Fibroblast of lung (primary cell): ENCODE measurements at regions not wholly inside any gene's neighbourhood (a gene's known extent, or its start where the extent isn't known, plus 50 kb on each side); places are given as distances from the start of the nearest gene placed in this dataset.

Experiments
- DNase-seq, 2 donors: peaks; one replicate each; pipeline versions ENCODE4 v3.0.0 to v3.0.0-alpha.2; 2010; ENCODE audit warnings: low read depth in 2 of 2
- H2AFZ ChIP-seq: 2 replicates; pipeline ENCODE4 v1.5.1; 2012; ENCODE audit warnings: low read length, control low read depth, inconsistent platforms
- H3K27ac ChIP-seq: 2 replicates; pipeline ENCODE4 v1.5.1; 2011; ENCODE audit warnings: low read length, control low read depth; ENCODE audit not compliant: insufficient read depth
- H3K27me3 ChIP-seq: 2 replicates; pipeline ENCODE4 v1.5.1; 2011; ENCODE audit warnings: mild to moderate bottlenecking, low read length; ENCODE audit not compliant: control insufficient read depth, insufficient read depth
- H3K36me3 ChIP-seq: 2 replicates; pipeline ENCODE4 v1.5.1; 2011; ENCODE audit warnings: low read length; ENCODE audit not compliant: control insufficient read depth, insufficient read depth
- H3K4me1 ChIP-seq: 2 replicates; pipeline ENCODE4 v1.5.1; 2011; ENCODE audit warnings: low read length; ENCODE audit not compliant: control insufficient read depth, insufficient read depth; ENCODE audit errors: extremely low read depth
- H3K4me2 ChIP-seq: 2 replicates; pipeline ENCODE4 v1.5.1; 2011; ENCODE audit warnings: low read length, control low read depth; ENCODE audit not compliant: insufficient read depth; ENCODE audit errors: extremely low read depth
- H3K4me3 ChIP-seq, 4 experiments: fragments of 200-600 bp in 1 of 4; sonication (generic) in 1 of 4; replicated peaks in 1 of 4; 2 replicates each; pipeline ENCODE4 v1.5.1; 2011 to 2016; ENCODE audit warnings: low read length in 4 of 4, low read depth in 3 of 4, mild to moderate bottlenecking in 3 of 4, control low read depth in 2 of 4, inconsistent platforms in 1 of 4, mixed read lengths in 1 of 4; ENCODE audit not compliant: insufficient read depth in 1 of 4; ENCODE audit errors: control extremely low read depth in 1 of 4
- H3K79me2 ChIP-seq: 2 replicates; pipeline ENCODE4 v1.5.1; 2012; ENCODE audit warnings: mild to moderate bottlenecking, low read length, inconsistent platforms; ENCODE audit not compliant: control insufficient read depth, insufficient read depth
- H3K9ac ChIP-seq: 2 replicates; pipeline ENCODE4 v1.5.1; 2011; ENCODE audit warnings: mild to moderate bottlenecking, low read length, control low read depth; ENCODE audit not compliant: insufficient read depth
- H3K9me3 ChIP-seq: 2 replicates; pipeline ENCODE4 v1.5.1; 2012; ENCODE audit warnings: low read depth, low read length; ENCODE audit not compliant: control insufficient read depth, insufficient read depth
- H4K20me1 ChIP-seq: 2 replicates; pipeline ENCODE4 v1.5.1; 2011; ENCODE audit warnings: low read length; ENCODE audit not compliant: control insufficient read depth, insufficient read depth; ENCODE audit errors: extremely low read depth
- EZH2 ChIP-seq: IDR thresholded peaks from 2 replicates; pipeline ENCODE4 v1.5.1; 2012; ENCODE audit warnings: low read length, control low read depth, mild to moderate bottlenecking; ENCODE audit errors: missing control alignments
- TF ChIP-seq, protein P1 (sequence below), 2 donors: IDR thresholded peaks in 1 of 2; conservative IDR thresholded peaks in 1 of 2; 1 replicate in 1 of 2; 2 replicates in 1 of 2; pipeline ENCODE4 v1.5.1; 2011 to 2012; ENCODE audit warnings: low read length in 2 of 2, control low read depth in 1 of 2, inconsistent platforms in 1 of 2, low read depth in 1 of 2, mild to moderate bottlenecking in 1 of 2

DNA sequence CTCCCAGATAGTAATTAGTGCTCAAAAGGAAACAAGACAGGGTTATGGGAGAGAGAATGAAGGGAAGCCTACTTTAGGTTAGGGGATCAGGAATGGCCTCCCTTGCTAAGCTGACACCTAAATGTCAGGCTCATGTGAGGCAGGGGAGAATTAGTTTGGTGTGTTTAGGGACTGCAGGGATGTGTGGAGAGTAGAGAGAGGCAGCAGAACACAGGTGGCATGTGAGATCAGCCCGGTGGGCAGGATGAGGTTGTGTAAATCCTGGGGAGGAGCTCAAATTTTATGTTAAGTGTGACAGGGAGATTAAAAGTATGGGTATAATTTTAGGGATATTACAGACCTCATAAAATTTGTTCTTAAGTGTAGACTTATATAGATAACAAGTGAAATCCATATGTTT, 56.2 kb upstream of the ZNF438 start:
- DNase-seq: no peak
- TF ChIP-seq, protein P1, sequence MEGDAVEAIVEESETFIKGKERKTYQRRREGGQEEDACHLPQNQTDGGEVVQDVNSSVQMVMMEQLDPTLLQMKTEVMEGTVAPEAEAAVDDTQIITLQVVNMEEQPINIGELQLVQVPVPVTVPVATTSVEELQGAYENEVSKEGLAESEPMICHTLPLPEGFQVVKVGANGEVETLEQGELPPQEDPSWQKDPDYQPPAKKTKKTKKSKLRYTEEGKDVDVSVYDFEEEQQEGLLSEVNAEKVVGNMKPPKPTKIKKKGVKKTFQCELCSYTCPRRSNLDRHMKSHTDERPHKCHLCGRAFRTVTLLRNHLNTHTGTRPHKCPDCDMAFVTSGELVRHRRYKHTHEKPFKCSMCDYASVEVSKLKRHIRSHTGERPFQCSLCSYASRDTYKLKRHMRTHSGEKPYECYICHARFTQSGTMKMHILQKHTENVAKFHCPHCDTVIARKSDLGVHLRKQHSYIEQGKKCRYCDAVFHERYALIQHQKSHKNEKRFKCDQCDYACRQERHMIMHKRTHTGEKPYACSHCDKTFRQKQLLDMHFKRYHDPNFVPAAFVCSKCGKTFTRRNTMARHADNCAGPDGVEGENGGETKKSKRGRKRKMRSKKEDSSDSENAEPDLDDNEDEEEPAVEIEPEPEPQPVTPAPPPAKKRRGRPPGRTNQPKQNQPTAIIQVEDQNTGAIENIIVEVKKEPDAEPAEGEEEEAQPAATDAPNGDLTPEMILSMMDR (conservative IDR thresholded peaks at IDR 0.05 in 1 of 2, IDR thresholded peaks at IDR 0.05 in 1 of 2; ENCODE audit: low read depth in 1 of 2, low read length in 2 of 2): no peak
- TF ChIP-seq EZH2: no peak
- H3K4me1 ChIP-seq: no peaks in the 10 kb centered on the region
- no peak overlapping the region for H3K9ac ChIP-seq
- no peak overlapping the region for H3K4me3 ChIP-seq
- no peaks in the 10 kb centered on the region for H3K27me3 ChIP-seq
- H2AFZ ChIP-seq: no peak overlapping the region
- H3K36me3 ChIP-seq: no peaks in the 10 kb centered on the region
- no peaks in the 10 kb centered on the region for H3K79me2 ChIP-seq
- H3K27ac ChIP-seq: no peak overlapping the region
- H4K20me1 ChIP-seq: no peaks in the 10 kb centered on the region
- H3K9me3 ChIP-seq: no peaks in the 10 kb centered on the region
- no peak overlapping the region for H3K4me2 ChIP-seq

DNA sequence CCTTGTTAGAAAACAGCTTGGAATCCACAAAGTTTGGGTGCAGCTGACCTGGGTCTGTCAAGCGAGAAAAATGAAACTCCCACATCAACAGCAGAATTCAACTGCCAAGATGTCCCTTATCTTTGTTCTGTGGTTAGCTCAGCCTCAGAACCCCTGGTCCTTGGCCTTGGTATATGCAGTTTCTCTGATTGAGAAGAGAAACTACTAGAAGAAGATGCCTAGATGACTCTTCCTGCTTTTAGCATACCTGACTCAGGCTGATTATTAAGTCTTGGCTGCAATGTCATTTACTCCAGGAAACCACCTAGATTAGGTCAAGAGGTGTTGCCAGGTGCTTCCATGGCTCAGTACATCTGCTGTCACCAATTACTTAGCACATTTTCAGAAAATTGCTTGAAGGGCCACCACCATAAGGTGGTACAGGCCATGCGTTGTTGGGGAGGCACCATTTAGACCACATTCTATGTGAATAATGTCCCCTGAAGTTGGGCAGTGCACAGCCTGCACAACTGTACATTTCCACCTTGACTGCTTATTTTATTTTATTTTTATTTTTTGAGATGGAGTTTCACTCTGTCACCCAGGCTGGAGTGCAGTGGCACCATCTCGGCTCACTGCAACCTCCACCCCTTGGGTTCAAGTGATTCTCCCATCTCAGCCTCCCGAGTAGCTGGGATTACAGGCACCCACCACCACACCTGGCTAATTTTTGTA, 59.4 kb upstream of the ZNF438 start:
- TF ChIP-seq, protein P1 (conservative IDR thresholded peaks at IDR 0.05 in 1 of 2, IDR thresholded peaks at IDR 0.05 in 1 of 2; ENCODE audit: low read depth in 1 of 2, low read length in 2 of 2): no peak
- no peak for TF ChIP-seq EZH2
- H3K4me3 ChIP-seq: no peak overlapping the region
- no peak overlapping the region for H3K27ac ChIP-seq
- H3K4me2 ChIP-seq: no peak overlapping the region
- H4K20me1 ChIP-seq: no peaks in the 10 kb centered on the region
- no peak overlapping the region for H3K9ac ChIP-seq
- H3K36me3 ChIP-seq: no peaks in the 10 kb centered on the region
- H3K4me1 ChIP-seq: no peaks in the 10 kb centered on the region
- H3K27me3 ChIP-seq: no peaks in the 10 kb centered on the region
- no peaks in the 10 kb centered on the region for H3K79me2 ChIP-seq
- H2AFZ ChIP-seq: no peak overlapping the region
- peak; percentile 12 to 88 for DNase-seq
- no peaks in the 10 kb centered on the region for H3K9me3 ChIP-seq

GRCh38 chr10:31095677-31096560, 64.3 kb upstream of the ZNF438 start:
- H3K79me2 ChIP-seq: no peaks in the 10 kb centered on the region
- no peak overlapping the region for H3K4me3 ChIP-seq
- H3K9ac ChIP-seq: no peak overlapping the region
- H3K36me3 ChIP-seq: no peaks in the 10 kb centered on the region
- H3K4me1 ChIP-seq: peaks cover 3% of the 10 kb centered on the region
- H3K9me3 ChIP-seq: no peaks in the 10 kb centered on the region
- H3K27me3 ChIP-seq: no peaks in the 10 kb centered on the region
- H2AFZ ChIP-seq: no peak overlapping the region
- no peaks in the 10 kb centered on the region for H4K20me1 ChIP-seq
- no peak overlapping the region for H3K27ac ChIP-seq
- DNase-seq: peak in 1 of 2 donors; percentile 17
- no peak overlapping the region for H3K4me2 ChIP-seq
- TF ChIP-seq, protein P1 (conservative IDR thresholded peaks at IDR 0.05 in 1 of 2, IDR thresholded peaks at IDR 0.05 in 1 of 2; ENCODE audit: low read depth in 1 of 2, low read length in 2 of 2): no peak
- TF ChIP-seq EZH2: no peak
